PC-9 (cell line): ENCODE measurements at regions not wholly inside any gene's neighbourhood (a gene's known extent, or its start where the extent isn't known, plus 50 kb on each side); places are given as distances from the start of the nearest gene placed in this dataset.

Experiments used
- BruUV-seq: library from RNA; stranded (reverse); fragments of 400-500 nt; replicated peaks from 2 replicates; lab custom pipeline; 2021; lab: Mats Ljungman, UMichigan
- CTCF ChIA-PET: fragments of 300-600 bp; sonication (Branson Sonifier 250); formaldehyde crosslinking; loops from one replicate; lab custom pipeline; 2022; ENCODE audit warnings: antibody characterized with exemption; lab: Charles Lee
- POLR2A ChIA-PET: fragments of 300-600 bp; sonication (Branson Sonifier 250); formaldehyde crosslinking; loops from one replicate; lab custom pipeline; 2022; ENCODE audit warnings: antibody characterized with exemption; ENCODE audit not compliant: unreplicated experiment; lab: Charles Lee
- DNase-seq, 2 experiments: peaks; one replicate each; pipeline versions ENCODE4 v3.0.0 to v3.0.0-alpha.2; 2015 to 2022; ENCODE audit warnings: mixed read lengths in 1 of 2
- H2AFZ ChIP-seq: fragments of 200-600 bp; sonication (generic); 2 replicates; pipeline ENCODE4 v1.8.1; 2017; ENCODE audit warnings: antibody characterized with exemption
- H3F3A ChIP-seq: fragments of 200-600 bp; sonication (generic); 2 replicates; pipeline ENCODE4 v1.8.1; 2017; ENCODE audit warnings: antibody characterized with exemption, mild to moderate bottlenecking, low read depth; ENCODE audit not compliant: insufficient read depth
- H3K27ac ChIP-seq: fragments of 200-600 bp; sonication (generic); 2 replicates; pipeline ENCODE4 v1.6.1; 2016; ENCODE audit warnings: mixed run types
- H3K27me3 ChIP-seq: fragments of 200-600 bp; sonication (generic); 2 replicates; pipeline ENCODE4 v1.6.1; 2016; ENCODE audit warnings: low read depth, mixed run types; ENCODE audit not compliant: insufficient read depth
- H3K36me3 ChIP-seq: fragments of 200-600 bp; sonication (generic); 2 replicates; pipeline ENCODE4 v1.6.1; 2016; ENCODE audit warnings: low read depth, mixed run types
- H3K4me1 ChIP-seq: fragments of 200-600 bp; sonication (generic); replicated peaks from 2 replicates; pipeline ENCODE4 v1.6.1; 2016; ENCODE audit warnings: mixed run types; ENCODE audit not compliant: insufficient read depth
- H3K4me2 ChIP-seq: fragments of 200-600 bp; sonication (generic); 2 replicates; pipeline ENCODE4 v1.6.1; 2017; ENCODE audit warnings: mixed run types
- H3K4me3 ChIP-seq: fragments of 200-600 bp; sonication (generic); 2 replicates; pipeline ENCODE4 v1.6.1; 2016; ENCODE audit warnings: mixed run types
- H3K79me2 ChIP-seq: fragments of 200-600 bp; sonication (generic); 2 replicates; pipeline ENCODE4 v1.6.1; 2017; ENCODE audit warnings: low read depth, mixed run types
- H3K9me2 ChIP-seq: fragments of 200-600 bp; sonication (generic); 2 replicates; pipeline ENCODE4 v1.8.1; 2017; ENCODE audit warnings: mild to moderate bottlenecking; ENCODE audit not compliant: insufficient read depth
- H3K9me3 ChIP-seq: fragments of 200-600 bp; sonication (generic); 2 replicates; pipeline ENCODE4 v1.8.1; 2016; ENCODE audit warnings: low read depth; ENCODE audit not compliant: insufficient read depth
- H4K20me1 ChIP-seq: fragments of 200-600 bp; sonication (generic); 2 replicates; pipeline ENCODE4 v1.8.1; 2017; ENCODE audit not compliant: insufficient read depth
- EZH2 ChIP-seq: fragments of 200-600 bp; sonication (generic); IDR thresholded peaks from 2 replicates; pipeline ENCODE4 v1.8.0; 2017; ENCODE audit warnings: antibody characterized with exemption, low read depth
- intact Hi-C: fragments of 100-400 bp; cut with micrococcal nuclease; formaldehyde crosslinking; loops from one replicate; pipeline ENCODE4 v1.10.0; 2022; ENCODE audit not compliant: unreplicated experiment
- TF ChIP-seq, protein P1 (sequence below): fragments of 200-600 bp; sonication (generic); conservative IDR thresholded peaks from 2 replicates; pipeline ENCODE4 v1.6.1; 2017; ENCODE audit warnings: mixed run types, antibody characterized with exemption, mild to moderate bottlenecking, moderate library complexity

DNA sequence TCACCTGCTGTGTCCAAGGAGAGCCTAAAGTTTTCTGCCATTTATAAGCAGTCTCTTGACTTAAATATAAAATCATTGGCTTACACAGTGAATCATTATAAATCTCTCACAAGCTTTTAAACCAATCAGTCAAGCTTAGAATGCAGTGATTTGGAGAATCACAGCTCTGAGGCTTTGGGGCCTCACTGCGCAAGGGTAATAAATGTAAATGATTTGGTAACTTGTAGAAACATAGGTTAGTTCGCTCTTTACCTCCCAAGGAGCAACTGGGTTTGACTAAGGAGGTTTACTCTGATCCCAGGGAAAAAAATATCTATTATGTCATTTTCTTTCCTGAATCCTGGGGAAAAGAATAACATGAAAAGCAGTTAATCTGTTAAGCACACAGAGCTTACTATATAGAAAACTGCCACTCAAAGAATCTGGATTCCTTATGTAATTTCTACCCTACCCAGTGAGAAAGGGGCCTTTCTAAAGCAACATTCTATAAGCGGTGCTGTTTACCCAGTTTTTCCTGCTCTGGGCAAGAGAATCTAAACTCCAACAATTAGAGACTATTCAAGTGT lies 128.2 kb downstream of the MZT1 start:
- Histone ChIP-seq H3K4me3 (no peak overlapping the region), H3K27me3 (no peaks in the 10 kb centered on the region), H3K9me2 (peaks cover 6% of the 10 kb centered on the region; the same call in 1 of the 2 replicates), H3K4me1 (no peaks in the 10 kb centered on the region), H3K27ac (no peak overlapping the region), H2AFZ (no peak overlapping the region), H3K4me2 (no peak overlapping the region), H3K9me3 (no peaks in the 10 kb centered on the region), H3K36me3 (no peaks in the 10 kb centered on the region), H4K20me1 (no peaks in the 10 kb centered on the region), H3K79me2 (no peaks in the 10 kb centered on the region), H3F3A (no peaks in the 10 kb centered on the region)
- intact Hi-C loops: no loop called here
- no peak for DNase-seq
- ChIA-PET POLR2A (no interaction called here), CTCF (no interaction called here)
- BruUV-seq: no TSS peak
- no peak for TF ChIP-seq EZH2
- TF ChIP-seq, protein P1, sequence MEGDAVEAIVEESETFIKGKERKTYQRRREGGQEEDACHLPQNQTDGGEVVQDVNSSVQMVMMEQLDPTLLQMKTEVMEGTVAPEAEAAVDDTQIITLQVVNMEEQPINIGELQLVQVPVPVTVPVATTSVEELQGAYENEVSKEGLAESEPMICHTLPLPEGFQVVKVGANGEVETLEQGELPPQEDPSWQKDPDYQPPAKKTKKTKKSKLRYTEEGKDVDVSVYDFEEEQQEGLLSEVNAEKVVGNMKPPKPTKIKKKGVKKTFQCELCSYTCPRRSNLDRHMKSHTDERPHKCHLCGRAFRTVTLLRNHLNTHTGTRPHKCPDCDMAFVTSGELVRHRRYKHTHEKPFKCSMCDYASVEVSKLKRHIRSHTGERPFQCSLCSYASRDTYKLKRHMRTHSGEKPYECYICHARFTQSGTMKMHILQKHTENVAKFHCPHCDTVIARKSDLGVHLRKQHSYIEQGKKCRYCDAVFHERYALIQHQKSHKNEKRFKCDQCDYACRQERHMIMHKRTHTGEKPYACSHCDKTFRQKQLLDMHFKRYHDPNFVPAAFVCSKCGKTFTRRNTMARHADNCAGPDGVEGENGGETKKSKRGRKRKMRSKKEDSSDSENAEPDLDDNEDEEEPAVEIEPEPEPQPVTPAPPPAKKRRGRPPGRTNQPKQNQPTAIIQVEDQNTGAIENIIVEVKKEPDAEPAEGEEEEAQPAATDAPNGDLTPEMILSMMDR: no peak

DNA sequence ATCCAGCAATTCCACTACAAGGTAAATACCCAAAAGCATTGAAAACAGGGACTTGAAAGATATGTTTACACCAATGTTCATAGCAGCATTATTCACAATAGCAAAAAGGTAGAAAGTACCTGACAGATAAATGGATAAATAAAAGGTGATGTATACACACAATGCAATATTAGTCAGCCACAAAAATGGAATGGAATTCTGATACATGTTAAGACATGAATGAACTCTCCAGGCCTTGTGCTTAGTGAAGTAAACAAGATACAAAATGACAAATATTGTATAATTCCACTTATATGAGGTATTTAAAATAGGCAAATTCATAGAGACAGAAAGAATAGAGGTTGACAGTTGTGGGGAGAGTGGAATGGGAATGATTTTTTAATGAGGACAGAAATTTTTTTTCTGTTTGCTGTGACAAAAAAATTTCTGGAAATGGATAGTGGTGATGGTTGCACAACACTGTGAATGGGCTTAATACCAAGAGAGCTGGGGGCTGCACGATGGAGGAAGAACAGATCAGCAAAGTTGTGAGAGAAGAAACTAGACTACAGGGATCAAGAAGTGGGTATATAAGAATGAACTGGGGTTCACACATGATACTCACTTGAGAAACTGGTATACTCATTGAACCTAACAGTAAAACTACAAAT lies 137.2 kb downstream of the MZT1 start:
- H3F3A ChIP-seq: no peaks in the 10 kb centered on the region
- intact Hi-C loops: no loop called here
- no peaks in the 10 kb centered on the region for H3K9me2 ChIP-seq
- H3K4me1 ChIP-seq: no peaks in the 10 kb centered on the region
- ChIA-PET POLR2A (no interaction called here), CTCF (no interaction called here)
- TF ChIP-seq, protein P1: no peak
- TF ChIP-seq EZH2: no peak
- no peaks in the 10 kb centered on the region for H3K79me2 ChIP-seq
- no TSS peak for BruUV-seq
- no peaks in the 10 kb centered on the region for H3K36me3 ChIP-seq
- no peaks in the 10 kb centered on the region for H3K27me3 ChIP-seq
- no peak overlapping the region for H3K4me2 ChIP-seq
- H3K9me3 ChIP-seq: no peaks in the 10 kb centered on the region
- no peak overlapping the region for H3K4me3 ChIP-seq
- H2AFZ ChIP-seq: no peak overlapping the region
- no peak for DNase-seq
- no peaks in the 10 kb centered on the region for H4K20me1 ChIP-seq
- H3K27ac ChIP-seq: no peak overlapping the region

DNA sequence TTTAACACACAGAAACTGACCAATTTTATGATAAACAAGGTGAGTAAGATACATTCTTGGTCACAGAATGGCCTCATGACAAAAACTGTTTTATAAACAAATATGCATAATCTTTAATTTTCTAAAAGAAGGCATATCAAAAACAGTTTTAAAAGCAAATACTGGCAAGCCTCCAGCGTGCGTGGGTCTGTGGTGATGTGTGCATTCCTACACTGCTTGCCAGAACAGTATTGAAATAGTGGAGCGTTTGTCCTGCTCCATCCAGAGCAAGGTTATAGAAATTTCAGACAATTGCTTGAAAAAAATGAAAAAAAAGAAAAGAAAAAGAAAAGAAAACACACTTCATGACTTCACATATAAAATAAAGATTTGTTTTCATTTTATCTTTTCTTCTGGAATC lies 140.9 kb downstream of the MZT1 start:
- no TSS peak for BruUV-seq
- no peaks in the 10 kb centered on the region for H3K36me3 ChIP-seq
- no peaks in the 10 kb centered on the region for H4K20me1 ChIP-seq
- no peak overlapping the region for H2AFZ ChIP-seq
- no peaks in the 10 kb centered on the region for H3K4me1 ChIP-seq
- H3K27me3 ChIP-seq: no peaks in the 10 kb centered on the region
- intact Hi-C loops: no loop called here
- no peaks in the 10 kb centered on the region for H3F3A ChIP-seq
- no peaks in the 10 kb centered on the region for H3K9me3 ChIP-seq
- no peak overlapping the region for H3K27ac ChIP-seq
- ChIA-PET POLR2A (no interaction called here), CTCF (no interaction called here)
- H3K79me2 ChIP-seq: no peaks in the 10 kb centered on the region
- no peak for DNase-seq
- H3K4me2 ChIP-seq: no peak overlapping the region
- H3K9me2 ChIP-seq: no peaks in the 10 kb centered on the region
- no peak for TF ChIP-seq EZH2
- TF ChIP-seq, protein P1: no peak
- H3K4me3 ChIP-seq: no peak overlapping the region
